SK-N-MC (cell line): ENCODE measurements at regions not wholly inside any gene's neighbourhood (a gene's known extent, or its start where the extent isn't known, plus 50 kb on each side); places are given as distances from the start of the nearest gene placed in this dataset.

ENCODE experiments used
- EZH2 ChIP-seq: fragments of 200-600 bp; sonication (generic); IDR thresholded peaks from one replicate; pipeline ENCODE4 v1.6.1; 2017; ENCODE audit warnings: antibody characterized with exemption
- POLR2AphosphoS5 ChIP-seq: IDR thresholded peaks from 2 replicates; pipeline ENCODE4 v1.6.1; 2012; ENCODE audit warnings: mild to moderate bottlenecking, low read depth, low read length, borderline replicate concordance

DNA sequence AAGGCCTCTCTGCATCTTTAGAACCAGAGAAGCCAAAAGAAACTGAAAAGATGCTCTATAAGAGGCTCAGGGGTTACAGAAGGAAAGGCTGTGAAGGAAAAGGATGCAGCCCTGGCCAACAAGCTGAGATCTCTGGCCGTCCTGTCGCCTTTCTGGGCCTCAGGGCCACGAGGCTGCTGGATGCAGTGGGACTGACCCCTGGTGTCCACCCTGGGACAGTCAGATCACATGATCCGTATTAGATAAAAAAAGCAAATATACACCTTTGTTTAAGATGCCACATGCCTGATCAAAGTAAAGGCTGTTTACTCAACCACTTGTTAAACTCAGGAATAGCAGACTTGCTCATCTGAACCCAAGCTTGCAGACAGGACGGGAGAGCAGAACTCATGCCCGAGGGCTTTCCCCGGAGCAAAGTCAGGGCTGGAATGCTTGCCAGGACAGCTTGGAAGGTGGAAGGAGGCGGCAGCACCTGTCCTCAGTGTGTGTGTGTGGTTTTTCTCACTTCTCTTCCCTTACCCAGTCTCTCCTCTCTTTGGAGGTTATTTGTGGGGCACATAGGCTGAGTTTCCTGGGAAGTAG, 206.5 kb upstream of the TSHZ3 start:
- TF ChIP-seq EZH2 (no peak), POLR2AphosphoS5 (no peak)
